HG02588 (cell line): ENCODE measurements at regions not wholly inside any gene's neighbourhood (a gene's known extent, or its start where the extent isn't known, plus 50 kb on each side); places are given as distances from the start of the nearest gene placed in this dataset.

Experiments used
- ATAC-seq: cut with Tn5 transposase; IDR thresholded peaks from one replicate; pipeline ENCODE4 v1.9.1; 2021; ENCODE audit warnings: mild to moderate bottlenecking, moderate library complexity; ENCODE audit not compliant: unreplicated experiment

DNA sequence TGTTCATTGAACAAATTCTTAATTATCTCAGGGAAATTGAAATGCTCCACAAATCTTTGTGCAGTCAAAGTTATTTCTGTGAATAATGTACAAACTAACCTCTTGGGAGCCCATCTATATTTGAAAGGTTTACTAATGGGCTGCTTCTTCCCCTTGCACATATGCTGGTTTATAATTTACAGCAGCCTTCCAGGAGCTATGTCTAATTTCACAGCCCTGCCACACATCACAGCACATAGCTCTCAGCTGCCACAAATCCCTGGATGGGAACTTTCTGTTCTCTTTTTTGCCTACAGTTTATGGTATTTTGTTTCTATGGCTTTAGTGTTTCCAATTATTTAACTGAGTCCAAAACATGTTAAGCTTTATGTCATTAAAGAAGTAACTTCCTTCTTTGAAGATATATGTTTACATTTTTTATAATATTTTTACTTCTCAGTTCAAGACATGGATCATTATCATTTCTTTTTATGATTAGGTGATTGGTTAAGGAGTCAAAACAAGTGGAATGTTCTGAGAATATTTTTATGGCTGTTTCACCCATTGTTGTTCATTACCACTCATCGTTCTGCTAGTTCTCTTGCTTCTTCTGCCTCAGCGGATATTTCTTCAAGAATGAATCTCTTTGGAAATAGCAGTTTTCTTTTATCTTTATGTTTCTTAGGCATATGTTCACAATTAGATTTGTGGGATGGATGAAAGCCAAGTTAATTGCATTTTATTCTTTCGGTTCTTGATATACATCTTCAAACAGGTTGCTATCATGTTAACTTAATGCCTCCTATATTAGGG lies 475.6 kb upstream of the MIS18BP1 start:
- no peak for ATAC-seq

- no peak for ATAC-seq
Measured at GRCh38 chr14:45727133-45727532, 474.1 kb upstream of the MIS18BP1 start.

- no peak for ATAC-seq
Measured at GRCh38 chr14:45721472-45721871, 468.5 kb upstream of the MIS18BP1 start.

GRCh38 chr14:45716572-45716971 lies 463.6 kb upstream of the MIS18BP1 start:
- ATAC-seq = no peak

- ATAC-seq = no peak
Measured at GRCh38 chr14:45715946-45716345, 462.9 kb upstream of the MIS18BP1 start.

GRCh38 chr14:45709541-45709940 lies 456.5 kb upstream of the MIS18BP1 start:
- ATAC-seq = no peak

- no peak for ATAC-seq
Measured at GRCh38 chr14:45705940-45706534, 453.0 kb upstream of the MIS18BP1 start.

DNA sequence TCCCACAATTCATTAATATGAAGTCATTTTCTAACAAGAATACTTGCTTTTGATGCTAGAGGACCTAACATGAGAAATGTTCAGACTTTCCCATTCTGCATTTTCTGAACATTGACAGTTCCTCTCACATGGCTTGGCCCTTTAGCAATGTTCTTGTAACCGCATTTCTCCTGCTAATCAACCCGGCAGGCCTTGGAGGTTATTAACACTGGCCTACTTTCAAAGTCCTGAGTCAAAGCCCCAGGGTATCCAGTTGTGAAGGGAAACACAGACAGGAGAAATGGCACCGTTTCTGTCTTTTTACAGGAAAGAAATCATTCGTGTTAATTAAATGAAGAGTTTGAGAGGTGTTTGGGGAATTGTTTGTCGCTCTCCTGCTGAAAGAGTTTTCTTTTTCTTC lies 446.5 kb upstream of the MIS18BP1 start:
- no peak for ATAC-seq

GRCh38 chr14:45698462-45699134 lies 445.6 kb upstream of the MIS18BP1 start:
- ATAC-seq = no peak

DNA sequence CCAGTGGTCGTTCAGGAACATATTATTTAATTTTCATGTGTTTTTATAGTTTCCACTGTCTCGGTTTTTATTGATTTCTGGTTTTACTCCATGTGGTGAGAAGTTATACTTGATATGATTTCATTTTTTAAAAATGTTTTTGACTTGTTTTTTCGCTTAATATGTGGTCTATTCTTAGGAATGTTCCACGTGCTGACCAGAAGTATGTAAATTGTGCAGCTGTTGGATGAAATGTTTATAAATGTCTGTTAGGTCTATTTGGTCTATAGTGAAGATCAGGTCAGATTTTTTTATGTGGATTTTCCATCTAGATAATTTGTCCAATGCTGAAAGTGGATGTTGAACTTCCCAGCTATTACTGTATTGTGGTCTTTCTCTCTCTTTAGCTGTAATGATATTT lies 433.8 kb upstream of the MIS18BP1 start:
- ATAC-seq = no peak

- no peak for ATAC-seq
Measured at GRCh38 chr14:45680531-45680930, 427.5 kb upstream of the MIS18BP1 start.

GRCh38 chr14:45679853-45680252 lies 426.9 kb upstream of the MIS18BP1 start:
- no peak for ATAC-seq

DNA sequence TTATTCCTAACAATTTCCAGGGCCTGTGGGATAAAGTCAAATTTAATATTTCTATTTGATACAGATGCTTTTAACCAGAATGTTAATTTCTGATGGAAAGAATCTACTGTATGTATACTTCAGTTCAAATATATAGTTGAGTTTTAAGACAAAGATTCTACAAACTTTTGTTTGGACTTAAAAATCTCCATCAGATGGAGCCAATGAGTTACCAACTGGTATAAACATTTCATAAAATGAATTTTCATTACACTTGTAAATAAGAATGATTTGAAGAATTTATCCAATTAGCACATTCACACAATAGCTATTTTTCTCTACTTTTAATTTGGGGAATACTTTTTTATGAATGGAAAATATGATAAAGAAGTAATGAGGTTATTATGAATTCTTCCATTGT lies 425.2 kb upstream of the MIS18BP1 start:
- ATAC-seq = no peak

DNA sequence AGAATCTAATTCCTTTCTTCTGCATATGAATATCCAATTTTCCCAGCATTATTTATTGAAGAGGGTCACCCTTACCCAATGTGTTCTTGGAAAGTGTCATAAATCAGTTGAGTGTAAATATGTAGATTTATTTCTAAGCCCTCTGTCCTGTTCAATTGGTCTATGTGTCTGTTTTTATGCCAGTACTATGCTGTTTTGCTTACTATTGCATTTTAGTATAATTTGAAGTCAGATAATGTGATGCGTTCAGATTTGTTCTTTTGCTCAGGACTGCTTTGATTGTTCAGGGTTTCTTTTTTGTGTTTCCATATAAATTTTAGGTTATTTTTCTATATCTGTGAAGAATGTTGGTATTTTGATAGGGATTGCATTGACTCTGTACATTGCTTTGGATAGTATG lies 420.4 kb upstream of the MIS18BP1 start:
- no peak for ATAC-seq

DNA sequence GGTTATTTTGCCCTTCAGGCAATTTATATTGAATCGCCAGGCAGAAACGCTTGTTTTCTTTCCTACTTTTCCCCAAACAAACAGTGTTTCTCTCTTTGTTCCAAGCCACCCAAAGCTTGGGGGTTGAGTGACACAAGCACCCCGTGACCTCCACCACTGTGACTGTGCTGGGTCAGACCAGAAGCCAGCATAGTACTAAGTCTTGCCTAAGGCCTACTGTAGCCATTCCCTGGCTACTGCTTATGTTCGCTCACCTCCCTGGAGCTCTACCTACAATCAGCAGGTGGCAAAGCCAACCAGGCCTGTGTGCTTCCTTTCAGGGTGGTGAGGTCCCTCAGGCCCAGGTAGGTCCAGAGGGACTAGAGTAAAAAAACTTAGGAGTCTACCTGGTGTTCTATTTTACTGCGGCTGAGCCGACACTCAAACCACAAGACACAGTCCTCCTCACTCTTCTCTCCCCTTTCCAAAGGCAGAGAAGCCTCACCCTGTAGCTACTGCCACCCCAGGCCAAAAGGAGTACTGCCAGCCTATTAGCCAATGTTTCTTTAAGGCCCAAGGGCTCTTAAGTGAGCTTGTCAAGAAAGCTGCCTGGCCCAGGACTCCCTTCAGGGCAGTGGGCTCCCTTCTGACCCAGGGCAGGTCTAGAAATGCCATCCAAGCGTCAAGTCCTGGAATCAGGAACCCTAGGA lies 411.8 kb upstream of the MIS18BP1 start:
- no peak for ATAC-seq

- ATAC-seq = no peak
Measured at GRCh38 chr14:45658917-45659299, 405.9 kb upstream of the MIS18BP1 start.

DNA sequence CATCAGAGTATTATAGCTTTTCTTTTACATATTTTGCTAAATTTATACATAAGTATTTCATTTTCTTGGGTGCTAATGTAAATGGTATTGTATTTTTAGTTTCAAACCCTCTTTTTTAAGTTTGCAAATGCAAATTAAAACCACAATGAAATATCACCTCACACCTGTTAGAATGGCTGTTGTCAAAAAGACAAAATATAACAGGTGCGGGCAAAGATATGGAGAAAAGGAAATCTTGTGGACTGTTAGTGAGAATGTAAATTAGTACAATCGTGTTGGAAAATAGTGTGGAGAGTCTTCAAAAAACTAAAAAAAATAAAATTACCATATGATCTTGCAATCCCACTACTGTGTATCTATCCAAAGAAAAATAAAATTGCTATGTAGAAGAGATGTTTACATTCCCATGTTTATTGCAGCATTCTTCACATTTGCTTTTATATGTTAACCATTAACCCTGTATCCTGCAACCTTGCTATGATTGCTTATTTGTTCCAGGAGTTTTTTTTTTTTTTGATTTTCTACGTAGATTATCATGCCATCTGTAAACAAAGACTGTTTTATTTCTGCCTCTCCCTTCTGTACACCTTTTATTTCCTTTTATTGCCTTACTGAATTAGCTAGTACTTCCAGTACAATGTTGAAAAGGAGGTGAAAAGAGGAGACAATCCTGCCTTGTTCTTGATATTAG lies 405.4 kb upstream of the MIS18BP1 start:
- ATAC-seq = no peak

GRCh38 chr14:45651890-45652289 lies 398.9 kb upstream of the MIS18BP1 start:
- no peak for ATAC-seq

DNA sequence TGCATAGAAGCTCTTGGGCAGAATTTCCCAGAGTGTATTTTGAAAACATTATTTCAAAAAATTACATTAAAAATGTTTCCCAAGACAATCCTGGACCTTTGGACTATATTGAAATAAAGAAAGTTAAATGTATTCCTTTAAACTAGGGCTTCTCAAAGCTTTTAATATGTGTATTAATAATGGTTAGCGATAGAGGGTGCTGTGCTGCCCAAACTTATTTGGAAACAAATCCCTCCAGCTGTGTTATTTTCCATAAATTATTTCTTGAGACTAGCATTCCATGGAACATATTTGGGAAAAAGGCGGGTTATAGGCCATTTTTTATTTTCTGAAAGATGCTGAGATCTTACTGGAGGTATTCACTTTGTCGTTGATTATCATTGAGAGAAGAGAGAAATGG lies 397.8 kb upstream of the MIS18BP1 start:
- ATAC-seq = no peak

DNA sequence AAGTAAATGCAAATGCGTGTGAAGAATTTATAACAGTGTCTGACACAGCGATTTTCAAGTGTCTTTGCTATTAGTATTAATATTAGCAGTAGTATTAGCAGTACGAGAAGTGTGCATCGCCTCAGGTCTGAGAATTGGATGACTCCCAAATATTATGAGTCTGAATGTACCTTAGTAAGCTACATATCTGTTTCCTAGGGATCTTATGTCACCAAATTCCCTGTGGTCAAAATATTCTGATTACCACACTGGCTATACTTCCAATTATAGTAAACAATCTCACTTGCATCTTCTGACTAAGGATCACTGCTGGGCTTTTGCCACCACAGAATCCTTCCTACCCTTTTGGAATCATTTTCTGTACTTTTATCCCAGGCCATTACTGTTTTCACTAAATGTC lies 396.0 kb upstream of the MIS18BP1 start:
- no peak for ATAC-seq

GRCh38 chr14:45641541-45641940 lies 388.5 kb upstream of the MIS18BP1 start:
- no peak for ATAC-seq
